ENCODE measurements at regions not wholly inside any gene's neighbourhood (a gene's known extent, or its start where the extent isn't known, plus 50 kb on each side); places are given as distances from the start of the nearest gene placed in this dataset.

DNA sequence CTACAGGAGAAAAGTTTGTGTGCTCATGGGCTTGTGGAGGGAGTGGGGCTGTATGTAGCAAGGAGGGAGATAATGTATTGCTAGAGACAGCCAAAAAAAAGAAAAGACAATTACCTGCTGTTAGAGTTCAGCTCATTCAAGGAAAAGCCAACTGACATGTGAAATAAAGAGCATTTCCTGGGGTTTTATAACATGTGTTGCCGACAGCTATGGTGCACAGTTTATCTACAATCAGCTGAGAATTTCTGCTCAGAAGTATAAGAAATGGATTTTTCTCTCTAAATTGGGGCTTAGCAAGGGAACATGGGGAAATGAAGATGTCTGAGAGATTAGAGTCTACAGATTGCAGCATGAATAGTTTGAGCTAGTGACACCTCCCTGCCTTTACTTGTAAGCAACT is 674.1 kb downstream of the SUCLG1 start:
- Histone ChIP-seq H3K27me3 (ENCODE audit: insufficient read depth, poor library complexity, severe bottlenecking) (no peaks in the 10 kb centered on the region), H3K36me3 (ENCODE audit: low read depth) (no peaks in the 10 kb centered on the region), H3K27ac (ENCODE audit: poor library complexity, severe bottlenecking) (no peak overlapping the region), H3K4me1 (ENCODE audit: insufficient read depth, poor library complexity, severe bottlenecking) (no peaks in the 10 kb centered on the region), H3K4me3 (ENCODE audit: severe bottlenecking) (no peak overlapping the region), H3K9me3 (ENCODE audit: severe bottlenecking) (no peaks in the 10 kb centered on the region)
- DNase-seq (ENCODE audit: low spot score) (no peak), ATAC-seq (ENCODE audit: low read depth) (no peak)
- no peak for TF ChIP-seq CTCF (IDR thresholded peaks at IDR 0.05; ENCODE audit: poor library complexity, severe bottlenecking)

- no peak overlapping the region for H3K4me3 ChIP-seq (ENCODE audit: severe bottlenecking)
- H3K9me3 ChIP-seq (ENCODE audit: severe bottlenecking) = no peaks in the 10 kb centered on the region
- H3K27me3 ChIP-seq (ENCODE audit: insufficient read depth, poor library complexity, severe bottlenecking) = no peaks in the 10 kb centered on the region
- no peak for TF ChIP-seq CTCF (IDR thresholded peaks at IDR 0.05; ENCODE audit: poor library complexity, severe bottlenecking)
- DNase-seq (ENCODE audit: low spot score) = no peak
- no peak overlapping the region for H3K27ac ChIP-seq (ENCODE audit: poor library complexity, severe bottlenecking)
- ATAC-seq (ENCODE audit: low read depth) = no peak
- no peaks in the 10 kb centered on the region for H3K4me1 ChIP-seq (ENCODE audit: insufficient read depth, poor library complexity, severe bottlenecking)
- no peaks in the 10 kb centered on the region for H3K36me3 ChIP-seq (ENCODE audit: low read depth)
Measured at GRCh38 chr2:83784315-83784714, 674.8 kb downstream of the SUCLG1 start.

DNA sequence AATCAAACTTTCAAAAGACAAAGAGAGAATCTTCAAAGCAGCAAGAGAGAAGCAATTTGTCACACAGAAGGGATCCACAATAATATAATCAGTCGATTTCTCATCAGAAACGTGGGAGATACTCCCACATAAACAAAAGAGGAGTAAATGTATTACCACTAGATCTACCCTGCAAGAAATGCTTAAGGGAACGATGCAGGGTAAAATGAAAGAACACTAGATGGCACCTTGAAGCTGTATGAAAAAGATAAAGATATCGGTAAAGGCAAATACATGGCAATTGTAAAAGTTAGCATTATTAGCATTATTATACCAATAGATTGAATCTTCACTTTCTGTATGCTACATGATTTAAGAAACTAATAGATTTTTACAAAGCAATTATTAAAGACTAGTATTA is 677.0 kb downstream of the SUCLG1 start:
- ATAC-seq (ENCODE audit: low read depth) (no peak), DNase-seq (ENCODE audit: low spot score) (no peak)
- no peaks in the 10 kb centered on the region for H3K4me1 ChIP-seq (ENCODE audit: insufficient read depth, poor library complexity, severe bottlenecking)
- no peaks in the 10 kb centered on the region for H3K27me3 ChIP-seq (ENCODE audit: insufficient read depth, poor library complexity, severe bottlenecking)
- no peaks in the 10 kb centered on the region for H3K9me3 ChIP-seq (ENCODE audit: severe bottlenecking)
- H3K36me3 ChIP-seq (ENCODE audit: low read depth) = no peaks in the 10 kb centered on the region
- TF ChIP-seq CTCF (IDR thresholded peaks at IDR 0.05; ENCODE audit: poor library complexity, severe bottlenecking) = peak; percentile 24
- H3K27ac ChIP-seq (ENCODE audit: poor library complexity, severe bottlenecking) = no peak overlapping the region
- no peak overlapping the region for H3K4me3 ChIP-seq (ENCODE audit: severe bottlenecking)

DNA sequence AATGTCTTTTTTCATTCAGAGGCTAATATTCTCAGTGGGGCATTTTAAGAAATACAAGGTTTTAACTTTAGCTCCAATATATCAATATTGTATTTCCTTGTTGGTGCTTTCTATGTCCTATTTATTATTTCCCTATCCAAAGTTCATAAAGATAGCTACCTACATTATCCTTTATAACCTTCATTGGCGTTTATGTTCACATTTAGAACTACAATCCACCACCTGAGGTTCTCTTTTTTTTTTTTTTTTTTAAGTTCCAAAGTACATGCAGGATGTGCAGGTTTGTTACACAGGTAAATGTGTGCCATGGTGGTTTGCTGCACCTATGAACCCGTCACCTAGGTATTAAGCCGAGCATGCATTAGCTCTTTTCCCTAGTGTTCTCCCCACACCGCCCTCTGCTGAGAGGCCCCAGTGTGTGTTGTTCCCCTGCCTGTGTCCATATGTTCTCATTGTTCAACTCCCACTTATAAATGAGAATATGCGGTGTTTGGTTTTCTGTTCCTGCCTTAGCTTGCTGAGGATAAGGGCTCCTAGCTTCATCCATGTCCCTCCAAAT is 694.6 kb downstream of the SUCLG1 start:
- Histone ChIP-seq H3K4me3 (ENCODE audit: severe bottlenecking) (no peak overlapping the region), H3K36me3 (ENCODE audit: low read depth) (no peaks in the 10 kb centered on the region), H3K27ac (ENCODE audit: poor library complexity, severe bottlenecking) (no peak overlapping the region), H3K27me3 (ENCODE audit: insufficient read depth, poor library complexity, severe bottlenecking) (no peaks in the 10 kb centered on the region), H3K4me1 (ENCODE audit: insufficient read depth, poor library complexity, severe bottlenecking) (no peaks in the 10 kb centered on the region), H3K9me3 (ENCODE audit: severe bottlenecking) (no peaks in the 10 kb centered on the region)
- no peak for DNase-seq (ENCODE audit: low spot score)
- no peak for ATAC-seq (ENCODE audit: low read depth)
- no peak for TF ChIP-seq CTCF (IDR thresholded peaks at IDR 0.05; ENCODE audit: poor library complexity, severe bottlenecking)

GRCh38 chr2:83757329-83757728 is 701.8 kb downstream of the SUCLG1 start:
- Histone ChIP-seq H3K27me3 (ENCODE audit: insufficient read depth, poor library complexity, severe bottlenecking) (no peaks in the 10 kb centered on the region), H3K9me3 (ENCODE audit: severe bottlenecking) (no peaks in the 10 kb centered on the region), H3K36me3 (ENCODE audit: low read depth) (no peaks in the 10 kb centered on the region), H3K4me3 (ENCODE audit: severe bottlenecking) (no peak overlapping the region), H3K4me1 (ENCODE audit: insufficient read depth, poor library complexity, severe bottlenecking) (no peaks in the 10 kb centered on the region), H3K27ac (ENCODE audit: poor library complexity, severe bottlenecking) (no peak overlapping the region)
- no peak for TF ChIP-seq CTCF (IDR thresholded peaks at IDR 0.05; ENCODE audit: poor library complexity, severe bottlenecking)
- no peak for ATAC-seq (ENCODE audit: low read depth)
- DNase-seq (ENCODE audit: low spot score) = no peak

All from RWPE2 (cell line).